Omental fat pad (tissue), 3 donors: ENCODE measurements at regions not wholly inside any gene's neighbourhood (a gene's known extent, or its start where the extent isn't known, plus 50 kb on each side); places are given as distances from the start of the nearest gene placed in this dataset.
"Not testable (repeated sequence)": the region's sequence is repeated elsewhere in the genome, so short reads cannot be mapped to it uniquely, and the experiment has no call there.

Experiments
- ATAC-seq: fragments of 150-250 bp; one replicate; pipeline ENCODE4 v1.9.1; 2016; ENCODE audit warnings: mild to moderate bottlenecking, moderate library complexity; ENCODE audit not compliant: low FRiP score
- DNase-seq: peaks from one replicate; pipeline ENCODE4 v3.0.0-alpha.2; 2019; ENCODE audit warnings: low spot score
- CTCF ChIP-seq, 3 donors: fragments of 450-650 bp; IDR thresholded peaks; one replicate each; pipeline ENCODE4 v1.5.1; 2016 to 2017; ENCODE audit warnings: antibody characterized with exemption in 3 of 3, mild to moderate bottlenecking in 3 of 3, moderate library complexity in 2 of 3

- ATAC-seq (no peak), DNase-seq (no peak)
- TF ChIP-seq CTCF (IDR thresholded peaks at IDR 0.05), result no peak
Measured at GRCh38 chr10:77724820-77725219, 87.2 kb upstream of the KCNMA1 start.

GRCh38 chr10:77723376-77723775 lies 85.8 kb upstream of the KCNMA1 start:
- ATAC-seq, result no peak
- no peak for DNase-seq
- no peak for TF ChIP-seq CTCF (IDR thresholded peaks at IDR 0.05)

GRCh38 chr10:77722956-77723355 lies 85.3 kb upstream of the KCNMA1 start:
- DNase-seq, ATAC-seq: not testable (repeated sequence)

- ATAC-seq (no peak), DNase-seq (no peak)
- no peak for TF ChIP-seq CTCF (IDR thresholded peaks at IDR 0.05)
Measured at GRCh38 chr10:77721815-77722214, 84.2 kb upstream of the KCNMA1 start.

GRCh38 chr10:77718957-77719356 lies 81.3 kb upstream of the KCNMA1 start:
- ATAC-seq (no peak), DNase-seq (no peak)
- TF ChIP-seq CTCF (IDR thresholded peaks at IDR 0.05), result no peak

- ATAC-seq, DNase-seq: not testable (repeated sequence)
Measured at GRCh38 chr10:77718312-77718711, 80.7 kb upstream of the KCNMA1 start.

- no peak for TF ChIP-seq CTCF (IDR thresholded peaks at IDR 0.05)
- ATAC-seq (no peak), DNase-seq (no peak)
Measured at GRCh38 chr10:77717336-77717735, 79.7 kb upstream of the KCNMA1 start.

- ATAC-seq (no peak), DNase-seq (no peak)
- no peak for TF ChIP-seq CTCF (IDR thresholded peaks at IDR 0.05)
Measured at GRCh38 chr10:77716458-77717317, 79.1 kb upstream of the KCNMA1 start.
